ENCODE measurements at regions not wholly inside any gene's neighbourhood (a gene's known extent, or its start where the extent isn't known, plus 50 kb on each side); places are given as distances from the start of the nearest gene placed in this dataset.

DNA sequence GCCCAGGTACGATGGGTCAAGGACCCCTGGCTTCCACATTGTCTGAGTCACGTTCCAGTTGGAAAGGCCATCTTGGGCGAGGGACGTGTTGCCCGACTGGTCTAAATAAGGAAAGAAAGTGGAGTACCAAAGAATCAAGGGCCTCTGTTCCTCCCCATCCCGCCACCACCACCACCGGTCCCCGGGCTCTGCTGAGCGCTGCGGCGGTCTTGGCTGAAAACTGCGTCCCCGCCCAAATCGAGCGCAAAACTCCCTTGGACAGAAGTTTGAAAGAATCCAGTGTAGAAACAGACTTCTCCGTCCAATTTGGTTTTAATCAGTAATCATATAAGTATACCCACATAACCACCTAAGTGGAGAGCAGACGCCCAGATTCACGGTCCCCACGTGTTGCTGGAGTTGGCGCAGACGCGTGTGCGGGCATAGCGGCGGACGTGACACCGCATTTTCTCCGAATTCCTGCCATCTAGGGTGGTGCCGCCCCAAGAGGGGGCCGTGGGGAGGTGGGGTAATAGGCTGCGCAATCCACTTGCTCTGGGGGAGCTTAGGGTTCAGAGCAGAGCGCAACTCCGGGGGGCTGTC is 243.8 kb upstream of the TOPAZ1 start:
- Mint-ChIP-seq H3K9me3 (peaks cover 0 to 17% (median 5%) of the 10 kb centered on the region in 9 donors), H3K4me3 (peak overlapping the region; percentile 72 to 92 (median 84)), H3K4me1 (peaks cover 27 to 47% (median 44%) of the 10 kb centered on the region in 4 donors), H3K36me3 (peaks cover 0 to 13% (median 11%) of the 10 kb centered on the region in 3 donors), H3K27ac (no peak overlapping the region), H3K27me3 (peaks cover 52 to 95% (median 72%) of the 10 kb centered on the region in 5 donors)
- peak in 1 of 10 donors; percentile 12 for DNase-seq
- ATAC-seq, result peak in 1 of 2 donors; percentile 21
- POLR2A ChIA-PET, result no interaction called here

- ATAC-seq, result peak; percentile 38 to 39
- peak in 1 of 10 donors; percentile 8 for DNase-seq
- Mint-ChIP-seq H3K9me3 (peaks cover 0 to 13% (median 0%) of the 10 kb centered on the region in 9 donors), H3K27me3 (peaks cover 49 to 95% (median 70%) of the 10 kb centered on the region in 5 donors), H3K27ac (no peak overlapping the region), H3K4me3 (peak overlapping the region; percentile 72 to 92 (median 84)), H3K4me1 (peaks cover 27 to 47% (median 44%) of the 10 kb centered on the region in 4 donors), H3K36me3 (peaks cover 0 to 9% (median 6%) of the 10 kb centered on the region in 3 donors)
- POLR2A ChIA-PET, result no interaction called here
Measured at GRCh38 chr3:43998370-43998835, 243.3 kb upstream of the TOPAZ1 start.

DNA sequence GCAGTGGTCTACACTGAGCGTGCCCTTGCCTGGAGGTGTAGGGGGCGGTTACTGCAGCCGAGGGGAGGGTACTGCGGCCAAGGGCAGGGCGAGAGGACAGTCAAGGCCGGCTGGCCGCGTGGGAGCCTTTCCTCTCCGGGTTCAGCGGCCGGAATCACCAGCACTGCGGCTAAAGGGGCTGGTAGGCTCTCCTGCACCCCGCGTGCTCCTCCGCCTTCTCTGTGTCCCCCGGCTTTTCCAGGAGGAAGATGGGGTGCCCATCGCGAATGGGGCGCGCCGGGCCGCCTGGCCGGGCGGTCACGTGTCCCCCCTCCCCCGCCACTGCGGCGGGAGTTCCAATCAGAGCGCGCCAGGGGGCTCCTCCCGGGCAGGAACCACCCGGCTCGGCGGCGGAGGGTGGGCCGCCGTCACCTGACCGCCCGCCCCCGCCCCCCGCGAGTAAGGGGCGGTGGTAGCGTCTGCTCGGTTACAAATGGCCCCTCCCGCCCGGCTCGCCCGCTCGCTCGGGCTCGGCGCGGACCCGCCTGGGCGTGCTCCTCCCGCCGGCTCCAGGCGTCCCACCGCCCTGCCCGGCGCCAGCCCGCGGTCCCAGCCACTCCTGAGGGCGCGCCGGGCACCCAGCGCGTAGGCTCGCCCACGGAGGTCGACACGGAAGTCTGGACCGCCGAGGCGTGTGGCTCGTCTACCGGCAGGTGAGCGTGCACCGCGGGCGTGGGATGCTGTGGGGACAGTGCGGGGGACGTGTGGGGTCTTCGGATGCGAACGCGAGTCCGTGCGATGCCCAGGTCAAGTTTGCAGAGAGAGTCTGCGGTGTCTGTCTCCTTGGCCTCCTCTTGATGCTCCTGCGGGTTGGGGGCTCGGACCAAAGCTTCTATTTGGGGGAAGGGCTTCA is 242.6 kb upstream of the TOPAZ1 start:
- Mint-ChIP-seq H3K9me3 (peaks cover 0 to 11% (median 0%) of the 10 kb centered on the region in 9 donors), H3K4me1 (peaks cover 27 to 44% (median 43%) of the 10 kb centered on the region in 4 donors), H3K27ac (peak overlapping the region in 1 of 10 donors; percentile 35), H3K27me3 (peaks cover 42 to 95% (median 64%) of the 10 kb centered on the region in 5 donors), H3K36me3 (peaks cover 0 to 8% (median under 1%) of the 10 kb centered on the region in 3 donors), H3K4me3 (peak overlapping the region; percentile 72 to 92 (median 84))
- no peak for ATAC-seq
- POLR2A ChIA-PET, result no interaction called here
- no peak for DNase-seq

DNA sequence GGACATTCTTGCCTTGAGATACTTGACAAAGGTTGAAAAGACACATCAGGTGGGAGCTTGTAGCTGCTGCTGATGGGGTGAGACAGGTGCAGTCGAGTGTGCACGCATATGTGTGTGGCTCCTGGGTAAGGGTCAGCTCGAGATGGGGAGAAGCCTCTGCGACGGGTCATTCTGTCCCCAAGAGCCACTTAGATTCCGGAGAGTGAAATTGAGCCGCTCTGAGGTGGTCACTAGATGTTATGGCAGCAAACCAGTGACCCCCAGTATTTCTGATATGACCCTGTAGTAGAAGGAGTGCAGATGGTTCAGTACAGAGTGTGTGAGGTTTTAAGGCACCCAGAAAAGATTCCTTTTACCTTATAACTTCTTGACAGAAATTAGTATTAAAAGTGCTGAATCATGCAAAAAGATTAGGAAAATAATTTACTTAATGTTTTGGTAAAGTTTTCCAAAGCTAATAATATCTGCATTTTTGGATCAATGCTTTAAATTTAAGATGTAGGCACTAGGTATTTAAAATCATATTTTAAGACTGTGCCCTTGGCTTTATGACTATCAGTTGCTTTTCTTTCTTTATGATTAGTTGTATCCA is 241.9 kb upstream of the TOPAZ1 start:
- POLR2A ChIA-PET, result no interaction called here
- peaks cover 0 to 4% (median 0%) of the 10 kb centered on the region in 3 donors for H3K36me3 Mint-ChIP-seq

DNA sequence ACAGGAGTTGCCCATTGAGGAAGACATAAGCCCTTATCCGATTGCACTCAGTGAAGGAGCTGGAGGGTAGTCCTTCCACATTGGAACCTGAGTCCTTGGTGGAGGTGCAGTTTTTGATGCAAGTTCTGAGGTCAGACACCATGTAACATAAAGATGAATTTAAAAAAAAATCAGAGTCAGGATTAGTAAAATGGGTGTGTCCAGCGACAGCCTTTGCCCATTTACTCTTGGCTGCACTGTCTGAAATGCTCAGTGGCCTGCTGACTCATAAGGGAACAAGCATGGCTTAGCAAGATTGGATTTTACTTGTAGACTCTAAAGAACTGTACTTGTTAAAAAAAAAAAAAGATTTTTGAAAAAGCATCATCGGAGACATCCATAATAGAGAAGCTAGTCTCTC is 241.1 kb upstream of the TOPAZ1 start:
- Mint-ChIP-seq H3K27ac (no peak overlapping the region), H3K27me3 (peaks cover 42 to 93% (median 66%) of the 10 kb centered on the region in 5 donors), H3K4me3 (no peak overlapping the region), H3K9me3 (peaks cover 0 to 7% (median 0%) of the 10 kb centered on the region in 9 donors), H3K36me3 (peaks cover 0 to 4% (median 0%) of the 10 kb centered on the region in 3 donors), H3K4me1 (peaks cover 23 to 38% (median 35%) of the 10 kb centered on the region in 4 donors)
- DNase-seq (no peak), ATAC-seq (no peak)
- POLR2A ChIA-PET, result no interaction called here

More for the DNA sequence above, 241.9 kb upstream of the TOPAZ1 start:
- peak overlapping the region; percentile 26 to 81 (median 68) for H3K4me3 Mint-ChIP-seq
- no peak for ATAC-seq
- H3K27ac Mint-ChIP-seq, result peak overlapping the region in 1 of 10 donors; percentile 35
- DNase-seq, result no peak
- peaks cover 23 to 39% (median 38%) of the 10 kb centered on the region in 4 donors for H3K4me1 Mint-ChIP-seq
- peaks cover 42 to 95% (median 63%) of the 10 kb centered on the region in 5 donors for H3K27me3 Mint-ChIP-seq
- H3K9me3 Mint-ChIP-seq, result peaks cover 0 to 7% (median 0%) of the 10 kb centered on the region in 9 donors

DNA sequence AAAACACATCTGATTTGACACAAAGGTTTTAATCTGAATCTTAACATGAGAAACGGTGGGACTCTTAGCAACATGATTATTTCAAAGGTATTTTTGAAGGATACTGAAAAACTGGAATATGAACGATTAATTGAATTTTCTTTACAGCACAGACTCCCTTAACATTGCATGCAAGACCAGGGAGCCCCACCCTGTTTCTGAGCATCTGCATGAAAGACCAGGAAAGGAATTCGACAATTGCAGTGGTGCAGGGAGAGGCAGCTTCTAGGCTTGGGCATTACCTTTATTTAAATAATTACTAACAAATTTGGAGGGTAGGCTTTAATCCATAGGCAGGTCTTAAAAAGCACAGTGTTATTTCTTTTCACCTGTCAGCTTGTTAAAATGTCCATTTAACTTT is 240.6 kb upstream of the TOPAZ1 start:
- ATAC-seq (no peak), DNase-seq (no peak)
- peaks cover 0 to 4% (median 0%) of the 10 kb centered on the region in 3 donors for H3K36me3 Mint-ChIP-seq
- peaks cover 19 to 33% (median 30%) of the 10 kb centered on the region in 4 donors for H3K4me1 Mint-ChIP-seq
- peaks cover 0 to 7% (median 0%) of the 10 kb centered on the region in 9 donors for H3K9me3 Mint-ChIP-seq
- H3K27ac Mint-ChIP-seq, result no peak overlapping the region
- H3K4me3 Mint-ChIP-seq, result no peak overlapping the region
- POLR2A ChIA-PET, result no interaction called here
- peaks cover 41 to 88% (median 64%) of the 10 kb centered on the region in 5 donors for H3K27me3 Mint-ChIP-seq

- POLR2A ChIA-PET, result no interaction called here
- Mint-ChIP-seq H3K9me3 (peaks cover 0 to 7% (median 0%) of the 10 kb centered on the region in 9 donors), H3K4me1 (peaks cover 0 to 5% (median 3%) of the 10 kb centered on the region in 4 donors), H3K27me3 (peaks cover 22 to 67% (median 44%) of the 10 kb centered on the region in 5 donors), H3K36me3 (no peaks in the 10 kb centered on the region), H3K4me3 (no peak overlapping the region), H3K27ac (no peak overlapping the region)
- ATAC-seq (no peak), DNase-seq (no peak)
Measured at GRCh38 chr3:44003801-44004200, 237.9 kb upstream of the TOPAZ1 start.

DNA sequence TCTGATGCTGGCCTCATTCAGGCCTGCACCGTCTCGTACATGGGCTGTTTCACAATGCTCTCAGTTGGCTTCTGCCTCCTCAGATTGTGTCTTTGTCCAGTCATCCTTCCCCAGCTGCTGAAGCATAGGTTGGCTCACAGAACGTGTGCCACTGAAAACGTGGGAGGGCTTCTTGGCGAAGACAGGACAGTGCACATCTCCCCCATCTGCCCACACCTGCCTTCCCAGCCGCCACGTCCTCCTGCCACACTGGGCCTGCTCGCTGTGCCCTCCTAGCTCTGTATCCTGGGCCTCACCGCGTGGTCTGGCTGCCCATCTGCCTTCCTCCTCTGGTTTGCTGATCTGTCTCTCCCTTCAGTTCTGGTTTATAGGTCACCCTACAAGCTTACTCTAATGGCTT is 230.0 kb upstream of the TOPAZ1 start:
- H3K36me3 Mint-ChIP-seq, result no peaks in the 10 kb centered on the region
- peaks cover 8 to 58% (median 29%) of the 10 kb centered on the region in 5 donors for H3K27me3 Mint-ChIP-seq
- DNase-seq (no peak), ATAC-seq (no peak)
- no peaks in the 10 kb centered on the region for H3K4me1 Mint-ChIP-seq
- no peaks in the 10 kb centered on the region for H3K9me3 Mint-ChIP-seq
- POLR2A ChIA-PET, result no interaction called here
- H3K4me3 Mint-ChIP-seq, result no peak overlapping the region
- no peak overlapping the region for H3K27ac Mint-ChIP-seq

DNA sequence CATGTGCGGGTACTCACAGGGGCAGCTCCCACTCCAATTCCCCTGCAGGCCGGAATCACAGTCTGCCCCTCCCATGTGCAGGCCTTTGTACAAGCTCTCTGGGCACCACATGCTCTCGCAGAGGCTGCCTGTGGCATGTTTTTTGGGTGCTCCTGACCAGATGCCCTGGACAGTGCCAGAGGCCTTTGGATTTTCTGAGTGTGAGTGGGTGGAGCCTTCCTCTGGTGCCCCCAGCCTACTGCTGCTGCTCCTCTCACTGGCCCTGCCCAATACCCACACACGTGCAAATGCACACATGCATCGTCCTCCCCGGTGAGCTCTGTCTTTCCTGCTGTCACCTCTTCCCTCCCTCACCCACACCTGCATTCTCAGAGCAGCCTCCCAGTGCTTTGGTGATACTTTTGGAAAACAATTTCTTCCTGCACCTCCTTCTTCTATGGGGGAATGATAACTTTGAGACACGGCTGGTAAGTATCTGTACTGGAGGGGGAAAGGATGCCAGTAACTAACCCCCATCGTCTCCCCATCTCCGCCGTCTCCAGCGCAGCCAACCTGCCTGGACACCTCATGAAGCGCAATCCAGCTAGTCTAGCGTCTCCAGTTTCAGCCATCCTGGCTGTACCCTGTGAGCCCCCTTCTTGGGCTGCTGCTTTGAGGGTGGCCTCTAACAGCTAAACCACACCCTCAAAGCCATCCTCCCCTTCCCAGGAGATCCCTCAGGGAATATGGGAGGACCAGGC is 229.4 kb upstream of the TOPAZ1 start:
- ATAC-seq, result no peak

GRCh38 chr3:44013967-44014366 is 227.7 kb upstream of the TOPAZ1 start:
- POLR2A ChIA-PET, result no interaction called here
- H3K36me3 Mint-ChIP-seq, result no peaks in the 10 kb centered on the region
- ATAC-seq (no peak), DNase-seq (no peak)
- no peak overlapping the region for H3K4me3 Mint-ChIP-seq
- H3K9me3 Mint-ChIP-seq, result no peaks in the 10 kb centered on the region
- H3K4me1 Mint-ChIP-seq, result no peaks in the 10 kb centered on the region
- no peak overlapping the region for H3K27ac Mint-ChIP-seq
- peaks cover 11 to 50% (median 29%) of the 10 kb centered on the region in 5 donors for H3K27me3 Mint-ChIP-seq

More for the DNA sequence above, 229.4 kb upstream of the TOPAZ1 start:
- DNase-seq, result no peak
- H3K4me3 Mint-ChIP-seq, result no peak overlapping the region
- H3K27me3 Mint-ChIP-seq, result peaks cover 11 to 58% (median 28%) of the 10 kb centered on the region in 5 donors
- no peak overlapping the region for H3K27ac Mint-ChIP-seq
- H3K4me1 Mint-ChIP-seq, result no peaks in the 10 kb centered on the region
- no peaks in the 10 kb centered on the region for H3K36me3 Mint-ChIP-seq
- POLR2A ChIA-PET, result no interaction called here
- no peaks in the 10 kb centered on the region for H3K9me3 Mint-ChIP-seq

DNA sequence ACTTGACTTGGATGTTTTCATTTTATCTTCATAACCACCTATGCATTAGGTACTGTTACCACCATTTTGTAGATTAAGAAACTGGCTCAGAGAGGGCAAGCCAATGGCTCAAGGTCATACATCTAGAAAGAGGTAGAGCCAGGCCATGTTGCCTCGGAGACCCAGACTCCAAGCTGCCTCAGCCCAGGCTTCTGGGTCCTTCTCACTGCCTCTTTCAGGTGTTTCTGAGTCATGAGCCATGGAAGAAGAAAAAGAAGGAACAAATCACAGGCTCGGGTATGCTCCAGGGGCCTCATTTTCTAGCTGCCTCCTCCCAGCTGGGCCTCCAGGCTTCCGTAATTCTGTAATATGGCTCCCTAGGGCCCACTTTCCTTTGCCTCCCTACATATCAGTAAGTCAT is 226.5 kb upstream of the TOPAZ1 start:
- POLR2A ChIA-PET, result no interaction called here
- Mint-ChIP-seq H3K36me3 (no peaks in the 10 kb centered on the region), H3K9me3 (no peaks in the 10 kb centered on the region), H3K4me3 (no peak overlapping the region), H3K4me1 (no peaks in the 10 kb centered on the region), H3K27ac (no peak overlapping the region), H3K27me3 (peaks cover 7 to 52% (median 30%) of the 10 kb centered on the region in 5 donors)
- no peak for DNase-seq
- no peak for ATAC-seq

- POLR2A ChIA-PET, result no interaction called here
- Mint-ChIP-seq H3K4me3 (no peak overlapping the region), H3K36me3 (no peaks in the 10 kb centered on the region), H3K9me3 (no peaks in the 10 kb centered on the region), H3K27ac (no peak overlapping the region), H3K27me3 (peaks cover 13 to 50% (median 31%) of the 10 kb centered on the region in 5 donors), H3K4me1 (peaks cover 0 to 3% (median 3%) of the 10 kb centered on the region in 4 donors)
- ATAC-seq, result peak in 1 of 2 donors; percentile 23
- peak in 1 of 10 donors; percentile 2 for DNase-seq
Measured at GRCh38 chr3:44016818-44017217, 224.9 kb upstream of the TOPAZ1 start.
